A673 (cell line): ENCODE measurements at regions not wholly inside any gene's neighbourhood (a gene's known extent, or its start where the extent isn't known, plus 50 kb on each side); places are given as distances from the start of the nearest gene placed in this dataset.

Source experiments
- EZH2 ChIP-seq: fragments of 200-600 bp; sonication (generic); IDR thresholded peaks from 2 replicates; pipeline ENCODE4 v1.6.1; 2017; ENCODE audit warnings: borderline replicate concordance, low read depth, mild to moderate bottlenecking, mixed read lengths, antibody characterized with exemption, low read length; ENCODE audit not compliant: poor library complexity, severe bottlenecking
- TF ChIP-seq, protein P1 (sequence below): fragments of 300-800, 200-600 bp; sonication (generic); conservative IDR thresholded peaks from 2 replicates; pipeline ENCODE4 v1.5.1; 2017; ENCODE audit warnings: low read depth, mild to moderate bottlenecking, antibody characterized with exemption, low read length, moderate library complexity, mixed read lengths

GRCh38 chr12:115208098-115208497 lies 524.1 kb upstream of the TBX3 start:
- no peak for TF ChIP-seq EZH2
- TF ChIP-seq, protein P1, sequence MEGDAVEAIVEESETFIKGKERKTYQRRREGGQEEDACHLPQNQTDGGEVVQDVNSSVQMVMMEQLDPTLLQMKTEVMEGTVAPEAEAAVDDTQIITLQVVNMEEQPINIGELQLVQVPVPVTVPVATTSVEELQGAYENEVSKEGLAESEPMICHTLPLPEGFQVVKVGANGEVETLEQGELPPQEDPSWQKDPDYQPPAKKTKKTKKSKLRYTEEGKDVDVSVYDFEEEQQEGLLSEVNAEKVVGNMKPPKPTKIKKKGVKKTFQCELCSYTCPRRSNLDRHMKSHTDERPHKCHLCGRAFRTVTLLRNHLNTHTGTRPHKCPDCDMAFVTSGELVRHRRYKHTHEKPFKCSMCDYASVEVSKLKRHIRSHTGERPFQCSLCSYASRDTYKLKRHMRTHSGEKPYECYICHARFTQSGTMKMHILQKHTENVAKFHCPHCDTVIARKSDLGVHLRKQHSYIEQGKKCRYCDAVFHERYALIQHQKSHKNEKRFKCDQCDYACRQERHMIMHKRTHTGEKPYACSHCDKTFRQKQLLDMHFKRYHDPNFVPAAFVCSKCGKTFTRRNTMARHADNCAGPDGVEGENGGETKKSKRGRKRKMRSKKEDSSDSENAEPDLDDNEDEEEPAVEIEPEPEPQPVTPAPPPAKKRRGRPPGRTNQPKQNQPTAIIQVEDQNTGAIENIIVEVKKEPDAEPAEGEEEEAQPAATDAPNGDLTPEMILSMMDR: no peak
